Mucosa of rectum (tissue), 2 donors: ENCODE measurements at regions not wholly inside any gene's neighbourhood (a gene's known extent, or its start where the extent isn't known, plus 50 kb on each side); places are given as distances from the start of the nearest gene placed in this dataset.

Source experiments
- H3K27ac ChIP-seq, 2 donors: one replicate each; pipeline ENCODE4 v1.7.0; 2013; ENCODE audit warnings: inconsistent platforms in 2 of 2, low read depth in 2 of 2, low read length in 2 of 2
- H3K27me3 ChIP-seq, 2 donors: one replicate each; pipeline ENCODE4 v1.7.0; 2013; ENCODE audit warnings: low read length in 2 of 2; ENCODE audit not compliant: control insufficient read depth in 2 of 2, insufficient read depth in 2 of 2
- H3K36me3 ChIP-seq, 2 donors: one replicate each; pipeline ENCODE4 v1.7.0; 2013; ENCODE audit warnings: low read length in 2 of 2; ENCODE audit not compliant: control insufficient read depth in 2 of 2, insufficient read depth in 2 of 2
- H3K4me1 ChIP-seq, 2 donors: one replicate each; pipeline ENCODE4 v1.7.0; 2013; ENCODE audit warnings: low read length in 2 of 2, mild to moderate bottlenecking in 1 of 2; ENCODE audit not compliant: control insufficient read depth in 2 of 2, insufficient read depth in 2 of 2
- H3K4me3 ChIP-seq, 2 donors: one replicate each; pipeline ENCODE4 v1.7.0; 2013; ENCODE audit warnings: low read length in 2 of 2
- H3K9ac ChIP-seq, 2 donors: one replicate each; pipeline ENCODE4 v1.7.0; 2013; ENCODE audit warnings: low read length in 2 of 2, low read depth in 1 of 2, mild to moderate bottlenecking in 1 of 2
- H3K9me3 ChIP-seq, 2 donors: one replicate each; pipeline ENCODE4 v1.7.0; 2013; ENCODE audit warnings: low read length in 2 of 2; ENCODE audit not compliant: control insufficient read depth in 2 of 2
- donor health status: healthy.
- donor health status: Normal muscosa, but diverticular disease.

DNA sequence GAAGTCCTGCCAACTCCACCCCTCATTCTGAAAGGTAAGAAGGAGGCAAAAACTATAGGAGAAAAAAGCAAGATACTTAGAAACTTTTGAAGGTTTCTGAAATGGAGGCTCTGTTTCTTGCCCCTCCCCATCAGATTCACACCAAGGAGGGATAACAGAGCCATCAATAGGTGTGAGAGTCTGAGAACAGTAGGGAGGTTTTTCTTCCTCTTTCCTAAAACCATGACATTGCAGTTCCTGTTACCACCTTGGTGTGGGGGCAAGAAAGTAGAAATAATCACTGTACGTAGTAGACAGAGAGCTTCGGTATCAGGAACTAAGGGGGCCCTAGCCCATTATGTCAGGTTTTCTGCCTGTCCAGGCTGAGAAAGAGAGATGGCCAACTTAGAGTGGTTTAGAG is 333.3 kb upstream of the SYNCRIP start:
- no peaks in the 10 kb centered on the region for H3K27me3 ChIP-seq

DNA sequence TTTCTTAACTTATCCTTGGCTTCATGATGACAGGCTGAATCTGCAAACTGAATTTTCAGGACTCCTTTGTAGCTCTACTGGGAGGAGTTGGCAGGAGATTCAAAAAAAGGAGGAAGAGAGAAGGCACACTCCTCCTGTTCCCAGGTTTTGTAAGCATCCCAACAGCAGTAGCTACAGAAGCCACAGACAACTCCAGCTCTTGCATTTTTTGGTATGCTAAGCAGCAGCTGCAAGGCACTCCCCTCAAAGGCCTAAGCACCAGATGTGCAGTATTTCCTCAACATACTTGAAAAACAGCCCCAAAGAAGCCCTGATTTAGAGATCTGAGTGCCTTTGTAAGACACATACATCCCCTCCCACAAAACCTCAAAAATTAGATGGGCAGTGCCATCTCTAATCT is 328.6 kb upstream of the SYNCRIP start:
- no peaks in the 10 kb centered on the region for H3K9me3 ChIP-seq

More for the DNA sequence above, 333.3 kb upstream of the SYNCRIP start:
- Histone ChIP-seq H3K9ac (no peak overlapping the region), H3K36me3 (no peaks in the 10 kb centered on the region), H3K4me3 (no peak overlapping the region), H3K27ac (no peak overlapping the region), H3K4me1 (no peaks in the 10 kb centered on the region), H3K9me3 (no peaks in the 10 kb centered on the region)

DNA sequence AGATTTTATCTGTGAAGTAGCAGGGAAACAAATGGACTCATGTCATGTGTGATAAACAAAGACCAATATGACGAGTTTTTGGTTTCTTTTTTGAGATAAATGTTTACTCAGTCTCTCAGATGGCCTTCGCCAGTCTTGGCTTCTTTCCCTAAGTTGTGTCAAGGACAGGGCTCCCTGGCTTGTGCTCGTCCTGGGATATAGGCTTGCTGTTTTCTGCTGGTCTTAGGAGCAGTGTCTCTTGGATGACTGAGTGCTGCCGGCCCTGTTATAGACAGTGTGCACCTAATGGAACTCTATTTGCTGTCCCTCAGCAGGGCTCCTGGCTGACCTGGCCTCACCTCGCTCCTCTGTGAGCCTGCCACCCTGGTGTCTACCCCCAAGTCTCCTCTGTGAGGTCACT is 324.1 kb upstream of the SYNCRIP start:
- no peaks in the 10 kb centered on the region for H3K36me3 ChIP-seq
- H3K4me3 ChIP-seq, result no peak overlapping the region
- H3K9me3 ChIP-seq, result no peaks in the 10 kb centered on the region
- no peaks in the 10 kb centered on the region for H3K27me3 ChIP-seq
- no peaks in the 10 kb centered on the region for H3K4me1 ChIP-seq
- H3K9ac ChIP-seq, result no peak overlapping the region
- no peak overlapping the region for H3K27ac ChIP-seq

More for the DNA sequence above, 328.6 kb upstream of the SYNCRIP start:
- Histone ChIP-seq H3K27me3 (no peaks in the 10 kb centered on the region), H3K27ac (no peak overlapping the region), H3K36me3 (no peaks in the 10 kb centered on the region), H3K9ac (no peak overlapping the region), H3K4me1 (no peaks in the 10 kb centered on the region), H3K4me3 (no peak overlapping the region)

DNA sequence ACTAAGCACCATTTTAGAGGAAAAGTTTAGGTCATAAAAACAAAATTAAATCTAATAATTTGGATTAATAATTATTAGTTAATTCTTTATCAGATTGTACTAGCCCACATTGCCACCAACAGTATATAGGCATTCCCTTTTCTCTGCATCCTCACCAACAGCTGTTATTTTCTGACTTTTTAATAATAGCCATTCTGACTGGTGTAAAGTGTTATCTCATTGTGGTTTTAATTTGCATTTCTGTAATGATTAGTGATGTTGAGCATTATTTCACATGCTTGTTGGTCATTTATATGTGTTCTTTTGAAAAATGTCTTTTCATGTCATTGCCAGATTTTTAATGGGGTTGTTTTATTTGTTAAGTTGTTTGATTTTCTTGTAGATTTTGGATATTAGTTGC is 319.1 kb upstream of the SYNCRIP start:
- Histone ChIP-seq H3K36me3 (no peaks in the 10 kb centered on the region), H3K4me3 (no peak overlapping the region), H3K9me3 (no peaks in the 10 kb centered on the region), H3K9ac (no peak overlapping the region), H3K27ac (no peak overlapping the region), H3K27me3 (no peaks in the 10 kb centered on the region), H3K4me1 (no peaks in the 10 kb centered on the region)

DNA sequence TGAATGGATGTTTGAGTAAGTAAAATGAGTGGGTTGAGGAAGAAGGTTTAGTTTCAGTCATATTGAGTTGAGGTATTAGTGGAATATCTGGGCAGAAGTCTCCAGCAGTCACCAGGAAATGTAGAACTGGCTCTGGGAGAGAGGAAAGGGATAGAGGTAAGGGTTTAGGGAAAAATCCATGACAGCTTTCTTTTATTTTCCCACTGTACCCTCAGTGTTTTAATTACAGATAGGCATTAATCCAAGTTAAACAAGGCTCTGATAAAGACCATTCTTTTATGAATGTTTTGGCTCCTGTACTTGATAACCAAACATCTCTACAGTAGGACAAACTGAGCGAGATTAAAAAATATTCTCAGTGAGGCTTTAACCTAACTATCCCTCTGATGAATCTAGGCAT is 318.4 kb upstream of the SYNCRIP start:
- Histone ChIP-seq H3K27me3 (no peaks in the 10 kb centered on the region), H3K4me1 (no peaks in the 10 kb centered on the region), H3K4me3 (no peak overlapping the region), H3K9ac (no peak overlapping the region), H3K9me3 (no peaks in the 10 kb centered on the region), H3K36me3 (no peaks in the 10 kb centered on the region), H3K27ac (no peak overlapping the region)

- Histone ChIP-seq H3K4me1 (no peaks in the 10 kb centered on the region), H3K9ac (no peak overlapping the region), H3K4me3 (no peak overlapping the region), H3K27ac (no peak overlapping the region), H3K27me3 (no peaks in the 10 kb centered on the region), H3K9me3 (no peaks in the 10 kb centered on the region), H3K36me3 (no peaks in the 10 kb centered on the region)
These were observed 305.8 kb upstream of the SYNCRIP start for GRCh38 chr6:85948481-85948880.

GRCh38 chr6:85945459-85946185 is 302.9 kb upstream of the SYNCRIP start:
- no peaks in the 10 kb centered on the region for H3K9me3 ChIP-seq
- no peak overlapping the region for H3K27ac ChIP-seq
- H3K9ac ChIP-seq, result no peak overlapping the region
- no peaks in the 10 kb centered on the region for H3K27me3 ChIP-seq
- H3K4me1 ChIP-seq, result no peaks in the 10 kb centered on the region
- no peak overlapping the region for H3K4me3 ChIP-seq
- H3K36me3 ChIP-seq, result no peaks in the 10 kb centered on the region

DNA sequence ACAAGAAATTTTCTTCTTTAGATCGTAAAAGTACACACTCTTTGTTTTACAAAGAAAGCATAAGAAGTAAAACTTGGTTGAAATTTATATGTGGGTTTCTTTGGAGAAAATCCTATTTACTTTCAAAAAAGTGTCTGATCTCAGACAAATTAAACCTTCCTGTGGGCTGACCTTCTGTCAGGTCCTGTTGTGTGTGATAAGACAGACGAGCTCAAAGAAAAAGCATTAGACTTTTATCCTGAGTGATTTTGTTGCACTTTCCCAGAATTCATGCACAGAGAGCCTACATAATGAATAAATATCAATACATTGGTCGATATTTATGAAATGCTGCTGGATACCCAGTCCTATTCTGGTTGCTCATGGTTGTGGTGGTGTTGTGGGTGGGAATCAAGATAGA is 302.1 kb upstream of the SYNCRIP start:
- H3K9me3 ChIP-seq, result no peaks in the 10 kb centered on the region
- no peaks in the 10 kb centered on the region for H3K36me3 ChIP-seq
- no peak overlapping the region for H3K4me3 ChIP-seq
- no peak overlapping the region for H3K9ac ChIP-seq
- H3K27ac ChIP-seq, result no peak overlapping the region
- no peaks in the 10 kb centered on the region for H3K27me3 ChIP-seq
- no peaks in the 10 kb centered on the region for H3K4me1 ChIP-seq

DNA sequence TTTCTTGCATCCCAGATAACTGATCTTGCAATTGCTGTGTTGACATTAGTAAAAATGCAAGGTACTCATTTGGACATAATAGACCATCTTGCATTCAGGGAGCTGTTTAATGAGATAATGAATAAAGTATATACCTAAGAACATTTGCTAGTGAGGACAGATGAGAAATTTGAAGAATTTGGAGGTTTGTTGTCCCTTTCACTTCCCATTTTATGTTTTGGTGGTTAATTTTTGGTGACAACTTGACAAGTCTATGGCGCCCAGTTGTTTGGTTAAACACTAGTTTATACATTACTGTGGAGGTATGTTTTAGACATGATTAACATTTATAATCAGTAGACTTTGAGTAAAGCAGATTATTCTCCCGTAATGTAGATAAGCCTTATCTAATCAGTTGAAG is 300.2 kb upstream of the SYNCRIP start:
- Histone ChIP-seq H3K4me1 (no peaks in the 10 kb centered on the region), H3K27me3 (no peaks in the 10 kb centered on the region), H3K9me3 (no peaks in the 10 kb centered on the region), H3K27ac (no peak overlapping the region), H3K4me3 (no peak overlapping the region), H3K9ac (no peak overlapping the region), H3K36me3 (no peaks in the 10 kb centered on the region)

GRCh38 chr6:85936916-85937315 is 294.2 kb upstream of the SYNCRIP start:
- H3K9ac ChIP-seq, result no peak overlapping the region
- H3K9me3 ChIP-seq, result no peaks in the 10 kb centered on the region
- no peaks in the 10 kb centered on the region for H3K36me3 ChIP-seq
- H3K4me3 ChIP-seq, result no peak overlapping the region
- no peak overlapping the region for H3K27ac ChIP-seq
- H3K4me1 ChIP-seq, result no peaks in the 10 kb centered on the region
- H3K27me3 ChIP-seq, result no peaks in the 10 kb centered on the region
